Motor neuron (in vitro differentiated cells): ENCODE measurements at regions not wholly inside any gene's neighbourhood (a gene's known extent, or its start where the extent isn't known, plus 50 kb on each side); places are given as distances from the start of the nearest gene placed in this dataset.
A peak's percentile ranks its signal among the peaks of the same experiment; 100 is the strongest.
"Not testable (repeated sequence)": the region's sequence is repeated elsewhere in the genome, so short reads cannot be mapped to it uniquely, and the experiment has no call there.

Experiments
- ATAC-seq, 8 experiments: fragments of 200-7000 bp; cut with Tn5 transposase; replicated peaks in 6 of 8; 2 replicates each; pipeline ENCODE4 v1.8.0; 2021; ENCODE audit warnings: mild to moderate bottlenecking in 8 of 8, moderate library complexity in 8 of 8
- H3K27ac ChIP-seq, 2 donors: fragments of 250-450 bp; sonication (Bioruptor Pico); 2 replicates each; pipeline ENCODE4 v1.9.0; 2021; ENCODE audit warnings: antibody characterized with exemption in 2 of 2, mild to moderate bottlenecking in 2 of 2, moderate library complexity in 1 of 2
- H3K4me1 ChIP-seq, 2 donors: fragments of 250-450 bp; sonication (Bioruptor Pico); replicated peaks in 1 of 2; 2 replicates each; pipeline ENCODE4 v1.6.1; 2021; ENCODE audit warnings: antibody characterized with exemption in 2 of 2, mild to moderate bottlenecking in 2 of 2, moderate library complexity in 1 of 2
- H3K4me3 ChIP-seq, 5 donors: fragments of 250-450 bp; sonication (Bioruptor Pico); 2 replicates each; pipeline ENCODE4 v1.9.0; 2021; ENCODE audit warnings: antibody characterized with exemption in 5 of 5, mild to moderate bottlenecking in 5 of 5, moderate library complexity in 4 of 5
- WGBS, 10 experiments: fragments of 450-650 bp; shearing (Covaris generic); methylation state at CpG; one replicate each; pipeline ENCODE4 v1.0.0; 2022; 5-methylcytosine and 5-hydroxymethylcytosine counted together
- in situ Hi-C, 9 experiments: fragments of 400-800 bp; cut with MboI; loops; one replicate each; pipeline ENCODE4 v1.15.0; 2021; ENCODE audit warnings: low sequenced_read_pairs in 9 of 9, low pct_unique_long_range_greater_than_20kb in 2 of 9; ENCODE audit not compliant: unreplicated experiment in 9 of 9

GRCh38 chr10:9561821-9562505, 1455.7 kb upstream of the CELF2 start:
- in situ Hi-C loops = no loop called here
- Histone ChIP-seq H3K27ac (no peak overlapping the region), H3K4me1 (no peaks in the 10 kb centered on the region), H3K4me3 (no peak overlapping the region)
- ATAC-seq = no peak
- 0 to 25% (median 0%) methylated on average over 1 of the region's 1 CpG; no CpG with 5 or more reads in 2 of the 10 experiments for WGBS, 10 experiments

DNA sequence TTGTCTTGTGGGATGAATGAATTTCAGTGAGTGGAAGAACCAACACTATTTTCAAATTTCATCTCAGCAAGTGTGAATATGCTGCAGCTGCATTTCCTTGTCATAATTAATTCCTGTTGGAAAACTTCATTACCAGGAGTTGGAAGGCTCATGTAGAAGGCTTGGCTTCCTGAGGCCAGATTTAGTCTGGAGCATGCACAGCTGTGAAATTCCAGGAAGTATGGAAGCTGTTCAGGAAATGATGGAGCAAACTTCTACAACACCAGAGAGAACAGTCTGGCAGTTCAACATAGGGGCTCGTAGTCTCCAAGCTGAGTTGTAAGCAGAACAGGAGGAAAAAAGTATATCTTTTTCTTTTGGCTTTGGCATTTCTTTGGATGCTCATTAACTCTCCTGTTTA, 1439.9 kb upstream of the CELF2 start:
- no peak for ATAC-seq
- in situ Hi-C loops = loop anchor here in 1 of 9 experiments (25.0 kb wide), 1 partner anchor 215 kb away; no protein-coding TSS in a partner anchor
- Histone ChIP-seq H3K4me3 (no peak overlapping the region), H3K4me1 (no peaks in the 10 kb centered on the region), H3K27ac (no peak overlapping the region)
- WGBS, 10 experiments = 0 to 100% (median 83%) methylated on average over 1 of the region's 1 CpG; no CpG with 5 or more reads in 5 of the 10 experiments

DNA sequence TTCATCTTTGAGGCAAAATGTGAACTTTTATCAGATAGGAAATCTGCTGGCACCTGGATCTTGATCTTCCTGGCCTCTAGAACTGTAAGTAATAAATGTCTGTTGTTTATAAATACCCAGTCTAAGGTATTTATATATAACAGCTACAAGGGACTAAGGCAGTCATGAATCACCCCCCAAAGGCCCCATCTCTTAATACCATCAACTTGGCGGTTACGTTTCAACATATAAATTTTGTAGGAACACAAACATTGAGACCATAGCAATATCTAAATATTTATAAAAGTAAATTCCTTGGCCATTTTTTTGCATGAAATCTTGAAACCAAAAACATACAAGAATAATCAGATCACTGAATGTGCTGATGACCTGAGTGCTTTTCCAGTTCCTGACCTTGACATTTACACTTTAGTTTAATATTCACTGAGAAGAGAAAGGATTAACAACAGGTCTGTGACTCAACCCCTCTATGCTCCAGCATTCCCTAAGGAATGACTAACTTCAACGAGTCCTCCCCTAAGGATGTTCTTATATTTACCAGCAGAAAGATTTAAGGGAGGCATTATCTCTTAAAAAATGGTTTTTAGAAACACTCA, 1438.5 kb upstream of the CELF2 start:
- Histone ChIP-seq H3K4me1 (no peaks in the 10 kb centered on the region), H3K4me3 (no peak overlapping the region), H3K27ac (no peak overlapping the region)
- in situ Hi-C loops = loop anchor here in 1 of 9 experiments (25.0 kb wide), 1 partner anchor 217 kb away; no protein-coding TSS in a partner anchor
- no peak for ATAC-seq
- 30 to 100% (median 81%) methylated on average over 1 to 3 of the region's 3 CpGs; no CpG with 5 or more reads in 1 of the 10 experiments for WGBS, 10 experiments

GRCh38 chr10:9582803-9583202, 1434.9 kb upstream of the CELF2 start:
- not testable (repeated sequence) for ATAC-seq

GRCh38 chr10:9596368-9596920, 1421.2 kb upstream of the CELF2 start:
- Histone ChIP-seq H3K4me1 (no peaks in the 10 kb centered on the region), H3K4me3 (no peak overlapping the region)
- WGBS, 10 experiments = 14 to 100% (median 52%) methylated on average over 1 to 3 of the region's 5 CpGs; no CpG with 5 or more reads in 2 of the 10 experiments

More at GRCh38 chr10:9582803-9583202, 1434.9 kb upstream of the CELF2 start:
- in situ Hi-C loops = loop anchor here in 1 of 9 experiments (25.0 kb wide), 1 partner anchor 221 kb away; no protein-coding TSS in a partner anchor
- H3K27ac ChIP-seq, H3K4me3 ChIP-seq, H3K4me1 ChIP-seq: not testable (repeated sequence)
- WGBS, 10 experiments = 29 to 100% (median 64%) methylated on average over 1 of the region's 1 CpG; no CpG with 5 or more reads in 6 of the 10 experiments

GRCh38 chr10:9602998-9603397, 1414.7 kb upstream of the CELF2 start:
- Histone ChIP-seq H3K27ac (no peak overlapping the region), H3K4me3 (no peak overlapping the region), H3K4me1 (no peaks in the 10 kb centered on the region)
- ATAC-seq = no peak
- 19 to 100% (median 86%) methylated on average over 3 to 9 of the region's 9 CpGs for WGBS, 10 experiments
- in situ Hi-C loops = no loop called here

More at GRCh38 chr10:9596368-9596920, 1421.2 kb upstream of the CELF2 start:
- in situ Hi-C loops = loop anchor here in 1 of 9 experiments (25.0 kb wide), 1 partner anchor 234 kb away; no protein-coding TSS in a partner anchor
- peak in 1 of 8 experiments; percentile 38 for ATAC-seq
- H3K27ac ChIP-seq = no peak overlapping the region

GRCh38 chr10:9603972-9604371, 1413.7 kb upstream of the CELF2 start:
- in situ Hi-C loops = no loop called here
- H3K27ac ChIP-seq = no peak overlapping the region
- no peaks in the 10 kb centered on the region for H3K4me1 ChIP-seq
- ATAC-seq = no peak
- H3K4me3 ChIP-seq = no peak overlapping the region
- WGBS, 10 experiments = 14 to 100% (median 92%) methylated on average over 1 to 2 of the region's 2 CpGs

DNA sequence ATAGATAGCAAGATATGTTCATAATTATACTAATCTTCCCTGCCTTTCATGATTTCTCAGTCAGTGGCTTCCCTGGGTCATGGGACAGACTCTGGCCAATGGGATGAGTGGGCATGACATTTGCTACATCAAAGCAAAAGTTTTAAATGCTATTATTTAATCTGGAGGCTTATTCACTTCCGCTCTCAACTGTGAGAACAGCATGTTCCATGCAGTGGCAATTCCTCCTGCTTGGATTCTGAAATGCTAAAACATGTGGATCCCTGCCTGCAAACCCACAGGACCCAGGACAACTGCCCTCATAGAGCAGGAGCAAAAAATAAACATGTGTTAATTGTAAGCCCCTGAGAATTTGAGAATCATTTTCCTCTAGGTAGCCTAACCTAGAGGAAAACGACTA, 1412.4 kb upstream of the CELF2 start:
- Histone ChIP-seq H3K4me1 (peaks cover 0 to 3% of the 10 kb centered on the region in 2 donors), H3K27ac (no peak overlapping the region), H3K4me3 (no peak overlapping the region)
- WGBS, 10 experiments = 0 to 91% (median 71%) methylated on average over 1 to 2 of the region's 2 CpGs; no CpG with 5 or more reads in 1 of the 10 experiments
- ATAC-seq = no peak
- in situ Hi-C loops = no loop called here

DNA sequence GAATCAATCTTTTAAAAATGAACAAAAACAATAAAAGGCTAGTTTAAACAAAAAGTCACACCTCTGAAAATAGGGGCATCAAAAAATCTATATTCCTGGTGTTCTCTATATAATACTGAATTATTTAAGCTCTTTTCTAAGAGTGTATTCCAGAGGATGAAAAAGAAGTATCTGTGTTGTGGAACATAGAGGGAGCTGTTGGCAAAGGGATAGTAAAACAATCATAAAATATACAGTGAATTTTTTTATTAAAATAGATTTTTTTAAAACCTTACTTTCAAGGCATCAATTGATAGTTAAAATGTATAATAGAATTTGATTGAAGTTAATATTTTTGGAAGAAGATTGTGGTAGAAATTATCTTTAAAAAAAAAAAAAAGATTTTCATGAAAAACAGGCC, 1409.1 kb upstream of the CELF2 start:
- ATAC-seq = peak in 1 of 8 experiments; percentile 38
- Histone ChIP-seq H3K4me3 (no peak overlapping the region), H3K4me1 (peaks cover 0 to 3% of the 10 kb centered on the region in 2 donors), H3K27ac (no peak overlapping the region)
- in situ Hi-C loops = no loop called here

GRCh38 chr10:9613338-9614075, 1404.2 kb upstream of the CELF2 start:
- no peak for ATAC-seq
- H3K4me1 ChIP-seq = peaks cover 0 to 3% of the 10 kb centered on the region in 2 donors
- no peak overlapping the region for H3K27ac ChIP-seq
- H3K4me3 ChIP-seq = no peak overlapping the region
- WGBS, 10 experiments = 28 to 95% (median 91%) methylated on average over 3 to 8 of the region's 8 CpGs
- in situ Hi-C loops = no loop called here

DNA sequence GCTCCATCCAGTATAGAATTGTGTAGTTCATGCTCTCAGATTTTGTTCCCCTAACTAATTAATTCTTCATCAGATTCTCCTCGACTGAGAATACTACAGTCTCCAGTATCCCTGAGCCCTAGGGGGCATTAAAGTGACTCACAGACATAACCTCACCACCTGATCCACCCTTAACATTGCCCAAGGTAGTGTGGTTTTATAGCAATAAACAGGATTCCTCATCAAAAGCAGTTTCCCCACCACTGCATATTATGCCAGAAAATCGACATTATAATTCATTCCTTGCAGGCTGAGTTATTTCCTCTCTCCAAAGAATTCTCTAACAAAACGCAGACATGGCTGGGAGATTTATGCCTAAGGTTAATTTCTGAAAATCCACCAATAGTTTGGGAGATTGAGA, 1402.5 kb upstream of the CELF2 start:
- Histone ChIP-seq H3K27ac (no peak overlapping the region), H3K4me1 (no peaks in the 10 kb centered on the region), H3K4me3 (no peak overlapping the region)
- WGBS, 10 experiments = 7 to 90% (median 80%) methylated on average over 1 to 3 of the region's 3 CpGs; no CpG with 5 or more reads in 2 of the 10 experiments
- in situ Hi-C loops = no loop called here
- no peak for ATAC-seq

- 37 to 90% (median 70%) methylated on average over 2 to 6 of the region's 6 CpGs for WGBS, 10 experiments
- Histone ChIP-seq H3K27ac (no peak overlapping the region), H3K4me3 (no peak overlapping the region), H3K4me1 (no peaks in the 10 kb centered on the region)
- in situ Hi-C loops = no loop called here
- no peak for ATAC-seq
Measured at GRCh38 chr10:9621216-9621615, 1396.5 kb upstream of the CELF2 start.

- H3K27ac ChIP-seq = no peak overlapping the region
- ATAC-seq = no peak
- H3K4me3 ChIP-seq = no peak overlapping the region
- in situ Hi-C loops = no loop called here
- no peaks in the 10 kb centered on the region for H3K4me1 ChIP-seq
Measured at GRCh38 chr10:9625304-9625703, 1392.4 kb upstream of the CELF2 start.
